ENCODE measurements at regions not wholly inside any gene's neighbourhood (a gene's known extent, or its start where the extent isn't known, plus 50 kb on each side); places are given as distances from the start of the nearest gene placed in this dataset.

DNA sequence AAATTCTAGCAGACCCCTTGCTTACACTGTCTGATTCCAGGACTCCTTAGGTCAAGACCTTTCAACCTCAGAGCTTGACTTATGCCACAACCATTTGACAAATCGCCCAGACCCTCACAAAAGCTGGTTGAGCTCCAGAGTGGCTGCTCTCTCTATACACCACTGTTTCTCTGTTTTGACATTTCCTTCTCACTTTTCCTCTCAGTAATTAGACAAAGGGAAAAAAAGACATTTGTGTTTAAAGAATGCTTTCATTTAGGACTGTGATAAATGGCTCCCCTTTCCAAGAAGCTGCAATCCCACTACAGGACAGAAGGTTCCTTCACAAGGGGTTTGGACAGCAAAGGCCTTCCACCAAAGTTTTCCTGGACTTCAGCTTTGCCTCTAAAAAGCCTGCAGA is 601.3 kb downstream of the NR2F1-AS1 start:
- no peak for TF ChIP-seq CTCF (conservative IDR thresholded peaks at IDR 0.05 in 1 of 2, IDR thresholded peaks at IDR 0.05 in 1 of 2; ENCODE audit: extremely low read depth in 1 of 2, insufficient read depth in 1 of 2, low read depth in 1 of 2, low read length in 2 of 2)
- TF ChIP-seq EZH2 (IDR thresholded peaks at IDR 0.05; ENCODE audit: borderline replicate concordance, low read length), result no peak
